Natural killer cell (primary cell): ENCODE measurements at regions not wholly inside any gene's neighbourhood (a gene's known extent, or its start where the extent isn't known, plus 50 kb on each side); places are given as distances from the start of the nearest gene placed in this dataset.

ENCODE experiments used
- ATAC-seq, 3 donors: fragments of 150-1000 bp in 2 of 3; fragments of 200-7000 bp in 1 of 3; cut with Tn5 transposase; 1 replicate in 1 of 3; 2 replicates in 2 of 3; pipeline ENCODE4 v1.10.0; 2021; ENCODE audit warnings: mild to moderate bottlenecking in 2 of 3, moderate library complexity in 2 of 3
- DNase-seq, 2 donors: peaks; one replicate each; pipeline versions ENCODE4 v3.0.0 to v3.0.0-alpha.2; 2013 to 2021; ENCODE audit warnings: mixed read lengths in 1 of 2
- H3K27ac ChIP-seq: one replicate; pipeline ENCODE4 v1.5.1; 2013; ENCODE audit warnings: mild to moderate bottlenecking, low read length
- H3K27me3 ChIP-seq: one replicate; pipeline ENCODE4 v1.6.1; 2013; ENCODE audit warnings: low read length; ENCODE audit not compliant: control insufficient read depth, insufficient read depth
- H3K36me3 ChIP-seq: one replicate; pipeline ENCODE4 v1.6.1; 2013; ENCODE audit warnings: low read length; ENCODE audit not compliant: control insufficient read depth, insufficient read depth
- H3K4me1 ChIP-seq: one replicate; pipeline ENCODE4 v1.6.1; 2013; ENCODE audit warnings: low read length; ENCODE audit not compliant: control insufficient read depth, insufficient read depth
- H3K4me3 ChIP-seq: one replicate; pipeline ENCODE4 v1.5.1; 2013; ENCODE audit warnings: low read length
- H3K9me3 ChIP-seq: one replicate; pipeline ENCODE4 v1.6.1; 2013; ENCODE audit warnings: low read length; ENCODE audit not compliant: control insufficient read depth, insufficient read depth
- H3K27ac Mint-ChIP-seq, 2 donors: one replicate each; pipeline ENCODE4 v1.8.0; 2022; ENCODE audit warnings: mild to moderate bottlenecking in 2 of 2, mixed read lengths in 2 of 2, moderate library complexity in 1 of 2
- H3K27me3 Mint-ChIP-seq, 2 donors: one replicate each; pipeline ENCODE4 v1.8.0; 2022; ENCODE audit warnings: low read depth in 2 of 2, mixed read lengths in 2 of 2
- H3K36me3 Mint-ChIP-seq: one replicate; pipeline ENCODE4 v1.8.0; 2022; ENCODE audit warnings: mixed read lengths
- H3K4me1 Mint-ChIP-seq, 2 donors: one replicate each; pipeline ENCODE4 v1.8.0; 2022; ENCODE audit warnings: mixed read lengths in 2 of 2
- H3K4me3 Mint-ChIP-seq: one replicate; pipeline ENCODE4 v1.8.0; 2022; ENCODE audit warnings: mild to moderate bottlenecking, moderate library complexity, mixed read lengths
- H3K9me3 Mint-ChIP-seq, 2 donors: one replicate each; pipeline ENCODE4 v1.8.0; 2022; ENCODE audit warnings: mixed read lengths in 2 of 2
- CTCF ChIP-seq: fragments of 200-600 bp; IDR thresholded peaks from one replicate; pipeline ENCODE4 v1.8.0; 2022; ENCODE audit warnings: antibody characterized with exemption
- WGBS: methylation state at CpG from one replicate; pipeline ENCODE4 v1.1.7; 2013; ENCODE audit warnings: missing lambda C conversion rate; ENCODE audit not compliant: insufficient coverage; 5-methylcytosine and 5-hydroxymethylcytosine counted together
- intact Hi-C: fragments of 100-400 bp; cut with micrococcal nuclease; formaldehyde crosslinking; loops from one replicate; pipeline ENCODE4 v1.14.2; 2022

- ATAC-seq, result no peak
- Mint-ChIP-seq H3K27ac (no peak overlapping the region), H3K4me1 (no peaks in the 10 kb centered on the region), H3K9me3 (no peaks in the 10 kb centered on the region), H3K36me3 (no peaks in the 10 kb centered on the region), H3K27me3 (peaks cover 7 to 10% of the 10 kb centered on the region in 2 donors), H3K4me3 (no peak overlapping the region)
- intact Hi-C loops, result no loop called here
- no peak for TF ChIP-seq CTCF
- Histone ChIP-seq H3K27ac (no peak overlapping the region), H3K36me3 (no peaks in the 10 kb centered on the region), H3K27me3 (no peaks in the 10 kb centered on the region), H3K9me3 (no peaks in the 10 kb centered on the region), H3K4me3 (no peak overlapping the region), H3K4me1 (no peaks in the 10 kb centered on the region)
- whole genome bisulfite sequencing, result 78% methylated on average over 2 of the region's 2 CpGs
- no peak for DNase-seq
Measured at GRCh38 chr1:38677756-38678155, 181.8 kb downstream of the RRAGC start.

- Histone ChIP-seq H3K4me3 (no peak overlapping the region), H3K36me3 (no peaks in the 10 kb centered on the region), H3K27ac (no peak overlapping the region), H3K9me3 (no peaks in the 10 kb centered on the region), H3K4me1 (no peaks in the 10 kb centered on the region), H3K27me3 (no peaks in the 10 kb centered on the region)
- 88% methylated on average over 6 of the region's 6 CpGs for WGBS
- no peak for TF ChIP-seq CTCF
- DNase-seq, result no peak
- no peaks in the 10 kb centered on the region for H3K36me3 Mint-ChIP-seq
- intact Hi-C loops, result no loop called here
- H3K9me3 Mint-ChIP-seq, result no peaks in the 10 kb centered on the region
- ATAC-seq, result no peak
- peaks cover 7 to 10% of the 10 kb centered on the region in 2 donors for H3K27me3 Mint-ChIP-seq
- H3K4me3 Mint-ChIP-seq, result no peak overlapping the region
- no peak overlapping the region for H3K27ac Mint-ChIP-seq
- no peaks in the 10 kb centered on the region for H3K4me1 Mint-ChIP-seq
Measured at GRCh38 chr1:38677311-38677710, 182.3 kb downstream of the RRAGC start.

- 84% methylated on average over 4 of the region's 4 CpGs for WGBS
- DNase-seq (no peak), ATAC-seq (no peak)
- Histone ChIP-seq H3K4me1 (no peaks in the 10 kb centered on the region), H3K9me3 (no peaks in the 10 kb centered on the region), H3K27me3 (no peaks in the 10 kb centered on the region), H3K4me3 (no peak overlapping the region), H3K27ac (no peak overlapping the region), H3K36me3 (no peaks in the 10 kb centered on the region)
- Mint-ChIP-seq H3K4me1 (no peaks in the 10 kb centered on the region), H3K27me3 (peaks cover 18 to 42% of the 10 kb centered on the region in 2 donors), H3K27ac (no peak overlapping the region), H3K9me3 (no peaks in the 10 kb centered on the region), H3K4me3 (no peak overlapping the region), H3K36me3 (no peaks in the 10 kb centered on the region)
- intact Hi-C loops, result no loop called here
- TF ChIP-seq CTCF, result no peak
Measured at GRCh38 chr1:38672692-38673091, 186.9 kb downstream of the RRAGC start.

- H3K27me3 ChIP-seq, result no peaks in the 10 kb centered on the region
- no peaks in the 10 kb centered on the region for H3K4me1 Mint-ChIP-seq
- H3K27ac ChIP-seq, result no peak overlapping the region
- H3K27me3 Mint-ChIP-seq, result peaks cover 18 to 46% of the 10 kb centered on the region in 2 donors
- no peak overlapping the region for H3K27ac Mint-ChIP-seq
- no peaks in the 10 kb centered on the region for H3K9me3 ChIP-seq
- H3K4me3 Mint-ChIP-seq, result no peak overlapping the region
- no peaks in the 10 kb centered on the region for H3K36me3 Mint-ChIP-seq
- H3K36me3 ChIP-seq, result no peaks in the 10 kb centered on the region
- 84% methylated on average over 6 of the region's 8 CpGs for WGBS
- ATAC-seq, result no peak
- H3K4me3 ChIP-seq, result no peak overlapping the region
- intact Hi-C loops, result no loop called here
- TF ChIP-seq CTCF, result no peak
- no peak for DNase-seq
- no peaks in the 10 kb centered on the region for H3K9me3 Mint-ChIP-seq
- H3K4me1 ChIP-seq, result no peaks in the 10 kb centered on the region
Measured at GRCh38 chr1:38671221-38671620, 188.4 kb downstream of the RRAGC start.
